WERI-Rb-1 (cell line): ENCODE measurements at regions not wholly inside any gene's neighbourhood (a gene's known extent, or its start where the extent isn't known, plus 50 kb on each side); places are given as distances from the start of the nearest gene placed in this dataset.
"Not testable (repeated sequence)": the region's sequence is repeated elsewhere in the genome, so short reads cannot be mapped to it uniquely, and the experiment has no call there.

Experiments
- DNase-seq: peaks from one replicate; pipeline ENCODE4 v3.0.0-alpha.2; 2020
- H3K27ac ChIP-seq: fragments of 250-450 bp; sonication (Bioruptor Pico); 2 replicates; pipeline ENCODE4 v1.5.1; 2020; ENCODE audit warnings: mild to moderate bottlenecking, moderate library complexity
- H3K27me3 ChIP-seq: fragments of 250-450 bp; sonication (Bioruptor Pico); 2 replicates; pipeline ENCODE4 v1.5.1; 2021; ENCODE audit warnings: mild to moderate bottlenecking, low read depth, moderate library complexity; ENCODE audit not compliant: insufficient read depth, severe bottlenecking
- H3K36me3 ChIP-seq: fragments of 250-450 bp; sonication (Bioruptor Pico); 2 replicates; pipeline ENCODE4 v1.5.1; 2020; ENCODE audit warnings: mild to moderate bottlenecking, moderate library complexity
- H3K4me3 ChIP-seq: 2 replicates; pipeline ENCODE4 v1.5.1; 2011; ENCODE audit warnings: low read depth, mild to moderate bottlenecking, control low read depth, low read length
- H3K9me3 ChIP-seq: fragments of 250-450 bp; sonication (Bioruptor Pico); 2 replicates; pipeline ENCODE4 v1.5.1; 2021; ENCODE audit warnings: mild to moderate bottlenecking, moderate library complexity; ENCODE audit not compliant: severe bottlenecking
- TF ChIP-seq, protein P1 (sequence below): IDR thresholded peaks from 2 replicates; pipeline ENCODE4 v1.5.1; 2011; ENCODE audit warnings: low read depth, mild to moderate bottlenecking, control low read depth, inconsistent platforms, low read length

DNA sequence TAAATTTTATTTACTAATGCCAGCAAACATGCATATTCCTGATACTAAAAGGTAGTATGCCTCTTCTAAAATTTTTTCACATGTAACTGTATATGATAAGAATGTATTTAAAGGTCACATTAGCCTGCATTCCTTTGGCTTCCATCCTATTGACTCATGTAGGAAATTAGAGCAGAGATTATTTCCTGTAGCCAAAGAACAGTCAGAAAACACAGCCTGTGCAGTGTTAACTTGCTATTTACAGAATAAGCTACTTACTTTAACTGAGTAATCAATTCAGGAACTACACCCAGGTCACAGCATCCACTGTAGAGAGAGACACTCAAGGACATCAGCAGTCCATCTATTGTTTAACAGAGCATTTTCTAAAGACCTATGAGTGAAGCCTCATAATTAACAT lies 154.5 kb upstream of the ADGRL4 start:
- Histone ChIP-seq H3K9me3 (no peaks in the 10 kb centered on the region), H3K36me3 (no peaks in the 10 kb centered on the region), H3K27ac (no peak overlapping the region), H3K4me3 (no peak overlapping the region), H3K27me3 (no peaks in the 10 kb centered on the region)
- DNase-seq = no peak
- TF ChIP-seq, protein P1, sequence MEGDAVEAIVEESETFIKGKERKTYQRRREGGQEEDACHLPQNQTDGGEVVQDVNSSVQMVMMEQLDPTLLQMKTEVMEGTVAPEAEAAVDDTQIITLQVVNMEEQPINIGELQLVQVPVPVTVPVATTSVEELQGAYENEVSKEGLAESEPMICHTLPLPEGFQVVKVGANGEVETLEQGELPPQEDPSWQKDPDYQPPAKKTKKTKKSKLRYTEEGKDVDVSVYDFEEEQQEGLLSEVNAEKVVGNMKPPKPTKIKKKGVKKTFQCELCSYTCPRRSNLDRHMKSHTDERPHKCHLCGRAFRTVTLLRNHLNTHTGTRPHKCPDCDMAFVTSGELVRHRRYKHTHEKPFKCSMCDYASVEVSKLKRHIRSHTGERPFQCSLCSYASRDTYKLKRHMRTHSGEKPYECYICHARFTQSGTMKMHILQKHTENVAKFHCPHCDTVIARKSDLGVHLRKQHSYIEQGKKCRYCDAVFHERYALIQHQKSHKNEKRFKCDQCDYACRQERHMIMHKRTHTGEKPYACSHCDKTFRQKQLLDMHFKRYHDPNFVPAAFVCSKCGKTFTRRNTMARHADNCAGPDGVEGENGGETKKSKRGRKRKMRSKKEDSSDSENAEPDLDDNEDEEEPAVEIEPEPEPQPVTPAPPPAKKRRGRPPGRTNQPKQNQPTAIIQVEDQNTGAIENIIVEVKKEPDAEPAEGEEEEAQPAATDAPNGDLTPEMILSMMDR = no peak

DNA sequence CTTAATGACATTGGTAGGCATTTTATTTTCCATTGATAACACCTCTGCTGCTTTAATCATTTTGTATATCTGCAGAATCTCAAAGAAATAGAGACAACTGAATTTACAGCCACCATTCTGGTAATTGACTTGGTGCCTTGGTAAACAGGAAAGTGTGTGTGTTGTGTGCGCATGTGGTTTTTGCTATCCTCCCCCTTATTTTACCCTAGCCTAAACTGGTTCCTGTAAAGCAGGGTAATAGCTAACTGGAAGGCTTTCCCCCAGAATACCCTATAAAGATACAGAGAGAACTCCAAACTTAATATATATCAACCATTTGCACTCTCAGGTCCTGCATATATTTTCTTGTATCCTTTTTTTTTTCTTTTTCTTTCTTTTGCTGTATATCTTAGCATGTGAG lies 149.5 kb upstream of the ADGRL4 start:
- TF ChIP-seq, protein P1 = no peak
- Histone ChIP-seq H3K9me3 (no peaks in the 10 kb centered on the region), H3K4me3 (no peak overlapping the region), H3K27me3 (no peaks in the 10 kb centered on the region), H3K27ac (no peak overlapping the region), H3K36me3 (no peaks in the 10 kb centered on the region)
- DNase-seq = no peak

DNA sequence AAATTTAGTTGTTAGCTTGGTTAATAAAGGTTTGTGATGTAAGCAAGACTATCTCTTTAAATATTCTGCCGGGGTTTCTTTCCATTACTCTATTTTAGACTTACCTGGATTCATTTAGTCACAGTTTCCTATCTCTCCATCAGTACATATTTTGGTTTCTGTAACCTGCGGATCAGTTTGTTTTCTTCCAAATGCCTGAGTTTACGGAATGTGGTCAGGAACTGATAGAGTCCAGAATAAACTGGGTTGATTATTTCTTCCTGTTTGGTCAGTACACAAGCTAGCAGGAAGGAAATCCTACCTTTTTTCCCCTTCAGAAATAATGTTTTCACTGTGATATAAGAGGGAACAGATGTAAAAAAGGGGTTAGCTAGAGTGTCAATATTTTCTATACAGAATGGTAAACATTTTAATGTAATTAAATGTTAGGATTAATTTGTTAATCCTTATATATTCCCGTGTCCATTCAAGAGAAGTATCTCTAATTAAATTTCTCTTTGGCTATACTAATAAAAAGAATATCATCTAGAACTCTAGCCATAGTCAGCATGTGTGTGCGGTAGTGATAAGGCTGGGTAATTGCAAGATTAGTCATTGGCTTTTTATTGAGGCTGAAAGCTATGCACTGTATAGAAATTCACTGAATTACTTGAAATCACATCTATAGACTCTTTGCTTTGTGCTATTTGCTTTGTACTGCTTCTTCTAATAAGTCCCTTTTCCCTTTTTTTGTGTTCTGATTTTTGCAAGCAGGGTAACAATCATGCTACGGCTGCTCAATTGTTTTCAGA lies 144.7 kb upstream of the ADGRL4 start:
- DNase-seq = no peak
- no peak overlapping the region for H3K4me3 ChIP-seq
- H3K27me3 ChIP-seq = no peaks in the 10 kb centered on the region
- no peak overlapping the region for H3K27ac ChIP-seq
- H3K36me3 ChIP-seq = no peaks in the 10 kb centered on the region
- no peaks in the 10 kb centered on the region for H3K9me3 ChIP-seq
- TF ChIP-seq, protein P1 = no peak

DNA sequence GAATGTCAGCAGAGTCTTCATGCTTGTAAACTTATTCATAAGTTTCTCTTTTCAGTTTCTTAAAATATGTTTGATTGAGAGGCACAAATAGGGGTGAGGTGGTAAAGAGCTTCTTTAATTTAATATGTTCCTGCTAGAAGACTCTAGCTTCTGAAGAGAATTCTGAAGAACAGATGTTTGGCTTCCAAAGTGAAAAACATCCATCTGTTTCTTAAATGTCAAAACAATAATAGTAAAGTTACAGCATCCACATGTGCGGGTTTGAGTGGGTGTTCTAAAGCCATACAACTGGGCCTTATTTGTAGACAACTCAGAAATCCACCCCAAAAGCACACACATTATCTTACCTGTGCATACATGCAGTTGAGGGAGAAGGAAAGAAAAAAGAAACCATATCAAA lies 144.0 kb upstream of the ADGRL4 start:
- DNase-seq = no peak
- Histone ChIP-seq H3K4me3 (no peak overlapping the region), H3K27me3 (no peaks in the 10 kb centered on the region), H3K36me3 (no peaks in the 10 kb centered on the region), H3K9me3 (no peaks in the 10 kb centered on the region), H3K27ac (no peak overlapping the region)
- TF ChIP-seq, protein P1 = no peak

DNA sequence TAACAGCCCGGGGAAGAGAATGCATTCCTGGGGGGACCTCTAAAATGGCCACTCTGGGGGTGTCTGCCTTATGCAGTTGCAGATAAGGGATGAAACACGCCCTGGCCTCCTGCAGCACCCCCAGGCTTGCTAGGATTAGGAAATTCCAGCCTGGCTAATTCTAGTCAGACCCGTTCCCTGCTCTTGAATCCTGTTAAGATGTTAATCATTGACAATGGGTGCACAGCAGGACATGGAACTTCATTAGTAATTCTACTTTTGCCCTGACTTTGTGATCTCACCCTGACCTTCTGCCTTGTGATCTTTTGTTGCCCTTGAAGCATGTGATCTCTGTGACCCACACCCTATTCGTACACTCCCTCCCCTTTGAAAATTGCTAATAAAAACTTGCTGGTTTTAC lies 131.7 kb upstream of the ADGRL4 start:
- not testable (repeated sequence) for H3K27me3 ChIP-seq, H3K4me3 ChIP-seq, DNase-seq, H3K27ac ChIP-seq, H3K9me3 ChIP-seq, H3K36me3 ChIP-seq

DNA sequence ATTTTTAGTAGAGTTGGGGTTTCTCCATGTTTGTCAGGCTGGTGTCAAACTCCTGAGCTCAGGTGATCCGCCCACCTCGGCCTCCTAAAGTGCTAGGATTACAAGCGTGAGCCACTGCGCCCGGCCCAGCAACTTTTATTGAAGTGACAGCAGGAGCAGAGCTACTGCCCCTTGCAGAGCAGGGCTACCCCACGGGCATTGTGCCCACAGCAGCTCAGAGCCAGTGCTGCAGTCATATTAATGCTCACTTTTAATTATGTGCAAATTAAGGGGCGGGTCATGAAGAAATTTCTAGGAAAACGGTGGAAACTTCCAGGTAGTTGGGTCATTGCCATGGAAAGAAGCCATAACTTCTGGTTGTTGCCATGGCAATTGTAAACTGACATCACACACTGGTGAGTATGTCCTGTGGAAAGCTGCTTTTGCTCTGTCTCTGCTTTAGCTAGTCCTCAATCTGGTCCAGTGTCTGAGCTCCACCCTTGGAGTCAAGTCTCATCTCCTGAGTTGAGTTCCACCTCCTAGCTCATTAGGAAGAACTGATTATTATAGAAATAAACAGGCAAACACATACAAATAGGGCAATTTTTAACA lies 127.3 kb upstream of the ADGRL4 start:
- TF ChIP-seq, protein P1 = no peak
- no peaks in the 10 kb centered on the region for H3K36me3 ChIP-seq
- no peak for DNase-seq
- H3K27ac ChIP-seq = no peak overlapping the region
- no peak overlapping the region for H3K4me3 ChIP-seq
- no peaks in the 10 kb centered on the region for H3K27me3 ChIP-seq
- H3K9me3 ChIP-seq = no peaks in the 10 kb centered on the region
